DOHH2 (cell line): ENCODE measurements at regions not wholly inside any gene's neighbourhood (a gene's known extent, or its start where the extent isn't known, plus 50 kb on each side); places are given as distances from the start of the nearest gene placed in this dataset.

Experiments
- H3F3A ChIP-seq: fragments of 200-600 bp; sonication (generic), shearing (Covaris generic); 2 replicates; pipeline ENCODE4 v1.6.0; 2016; ENCODE audit warnings: antibody characterized with exemption, mild to moderate bottlenecking; ENCODE audit not compliant: control insufficient read depth, insufficient read depth
- H3K27ac ChIP-seq: fragments of 200-600 bp; sonication (generic); 2 replicates; pipeline ENCODE4 v1.5.1; 2014; ENCODE audit warnings: low read depth, mild to moderate bottlenecking, low read length, moderate library complexity
- H3K27me3 ChIP-seq: fragments of 200-600 bp; sonication (generic); 2 replicates; pipeline ENCODE4 v1.6.1; 2014; ENCODE audit warnings: mild to moderate bottlenecking, low read length, mixed read lengths; ENCODE audit not compliant: control insufficient read depth
- H3K36me3 ChIP-seq: fragments of 200-600 bp; sonication (generic); 2 replicates; pipeline ENCODE4 v1.6.1; 2014; ENCODE audit warnings: mild to moderate bottlenecking, low read length, moderate library complexity, mixed read lengths; ENCODE audit not compliant: control insufficient read depth
- H3K4me1 ChIP-seq: fragments of 200-600 bp; sonication (generic); 2 replicates; pipeline ENCODE4 v1.6.1; 2014; ENCODE audit warnings: mild to moderate bottlenecking, low read length, mixed read lengths; ENCODE audit not compliant: control insufficient read depth
- H3K4me2 ChIP-seq: fragments of 200-600 bp; sonication (generic); 2 replicates; pipeline ENCODE4 v1.6.0; 2014; ENCODE audit warnings: mild to moderate bottlenecking, low read length, moderate library complexity
- H3K4me3 ChIP-seq: fragments of 200-600 bp; sonication (generic); 2 replicates; pipeline ENCODE4 v1.5.1; 2014; ENCODE audit warnings: mild to moderate bottlenecking, low read length, mixed read lengths
- H3K79me2 ChIP-seq: fragments of 200-600 bp; sonication (generic); 2 replicates; pipeline ENCODE4 v1.6.1; 2014; ENCODE audit warnings: mild to moderate bottlenecking, low read length, mixed read lengths; ENCODE audit not compliant: control insufficient read depth
- H3K9me2 ChIP-seq: fragments of 200-600 bp; sonication (generic); replicated peaks from 2 replicates; pipeline ENCODE4 v1.6.1; 2014; ENCODE audit warnings: mild to moderate bottlenecking, low read length, mixed read lengths; ENCODE audit not compliant: control insufficient read depth
- H3K9me3 ChIP-seq: fragments of 200-600 bp; sonication (generic); 2 replicates; pipeline ENCODE4 v1.6.1; 2014; ENCODE audit warnings: antibody characterized with exemption, low read length, mixed read lengths; ENCODE audit not compliant: control insufficient read depth, insufficient read depth
- H4K20me1 ChIP-seq: fragments of 200-600 bp; sonication (generic); 2 replicates; pipeline ENCODE4 v1.6.0; 2014; ENCODE audit warnings: low read depth, mild to moderate bottlenecking, antibody characterized with exemption, low read length, moderate library complexity; ENCODE audit not compliant: control insufficient read depth, insufficient read depth
- EZH2phosphoT487 ChIP-seq: fragments of 200-600 bp; sonication (generic); IDR thresholded peaks from 2 replicates; pipeline ENCODE4 v1.6.1; 2017; ENCODE audit warnings: borderline replicate concordance, mild to moderate bottlenecking, antibody characterized with exemption, low read length, moderate library complexity, mixed read lengths
- TF ChIP-seq, protein P1 (sequence below): fragments of 200-600 bp; sonication (generic); IDR thresholded peaks from one replicate; pipeline ENCODE4 v1.5.1; 2014; ENCODE audit warnings: antibody characterized with exemption, mild to moderate bottlenecking, low read depth, low read length; ENCODE audit not compliant: poor library complexity, severe bottlenecking

DNA sequence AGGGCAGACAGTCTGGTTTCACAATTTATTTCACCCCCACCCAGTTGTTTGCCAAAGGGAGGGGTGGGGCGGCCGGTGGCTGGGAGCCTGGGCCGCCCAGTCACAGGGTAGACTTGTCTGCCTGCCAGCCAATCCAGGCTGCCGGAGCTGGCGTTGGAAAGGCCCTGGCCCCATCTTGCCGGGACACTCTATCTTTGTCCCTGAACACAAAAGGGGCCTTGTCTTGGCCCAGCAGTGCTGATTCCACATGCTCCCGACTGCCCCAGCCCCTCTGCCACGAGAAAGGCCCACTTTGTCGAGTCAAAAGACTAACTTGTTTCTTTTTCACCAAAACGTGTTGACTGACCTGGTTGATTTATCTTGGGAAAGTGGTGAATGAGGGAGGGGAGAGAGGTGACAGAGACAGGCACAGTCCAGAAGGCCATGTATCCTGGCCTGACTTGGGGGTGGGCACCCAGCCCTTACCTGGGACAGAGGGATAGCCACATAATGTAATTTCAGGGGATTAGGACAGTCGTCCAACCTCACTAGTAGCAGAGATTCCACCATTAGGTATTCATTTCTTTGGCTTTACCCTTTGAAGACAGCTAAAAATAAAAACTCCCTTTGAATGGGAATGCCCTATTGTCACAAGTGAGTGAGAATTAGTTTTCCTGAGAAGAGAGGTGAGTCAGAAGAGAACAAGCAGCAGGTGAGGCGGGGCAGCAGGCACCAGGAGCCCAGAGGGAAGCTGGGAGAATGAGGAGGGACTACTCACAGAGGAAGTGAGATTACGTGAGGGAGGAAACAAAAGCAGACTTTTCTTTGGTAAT lies 67.0 kb upstream of the SIRPA start:
- peaks cover 18% of the 10 kb centered on the region for H3K27me3 ChIP-seq
- H3F3A ChIP-seq: no peaks in the 10 kb centered on the region
- no peaks in the 10 kb centered on the region for H3K79me2 ChIP-seq
- no peak overlapping the region for H3K27ac ChIP-seq
- no peaks in the 10 kb centered on the region for H4K20me1 ChIP-seq
- H3K36me3 ChIP-seq: no peaks in the 10 kb centered on the region
- H3K9me3 ChIP-seq: no peaks in the 10 kb centered on the region
- H3K4me2 ChIP-seq: no peak overlapping the region
- H3K4me3 ChIP-seq: no peak overlapping the region
- no peak for TF ChIP-seq EZH2phosphoT487
- TF ChIP-seq, protein P1, sequence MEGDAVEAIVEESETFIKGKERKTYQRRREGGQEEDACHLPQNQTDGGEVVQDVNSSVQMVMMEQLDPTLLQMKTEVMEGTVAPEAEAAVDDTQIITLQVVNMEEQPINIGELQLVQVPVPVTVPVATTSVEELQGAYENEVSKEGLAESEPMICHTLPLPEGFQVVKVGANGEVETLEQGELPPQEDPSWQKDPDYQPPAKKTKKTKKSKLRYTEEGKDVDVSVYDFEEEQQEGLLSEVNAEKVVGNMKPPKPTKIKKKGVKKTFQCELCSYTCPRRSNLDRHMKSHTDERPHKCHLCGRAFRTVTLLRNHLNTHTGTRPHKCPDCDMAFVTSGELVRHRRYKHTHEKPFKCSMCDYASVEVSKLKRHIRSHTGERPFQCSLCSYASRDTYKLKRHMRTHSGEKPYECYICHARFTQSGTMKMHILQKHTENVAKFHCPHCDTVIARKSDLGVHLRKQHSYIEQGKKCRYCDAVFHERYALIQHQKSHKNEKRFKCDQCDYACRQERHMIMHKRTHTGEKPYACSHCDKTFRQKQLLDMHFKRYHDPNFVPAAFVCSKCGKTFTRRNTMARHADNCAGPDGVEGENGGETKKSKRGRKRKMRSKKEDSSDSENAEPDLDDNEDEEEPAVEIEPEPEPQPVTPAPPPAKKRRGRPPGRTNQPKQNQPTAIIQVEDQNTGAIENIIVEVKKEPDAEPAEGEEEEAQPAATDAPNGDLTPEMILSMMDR: no peak
- no peaks in the 10 kb centered on the region for H3K9me2 ChIP-seq
- no peaks in the 10 kb centered on the region for H3K4me1 ChIP-seq

DNA sequence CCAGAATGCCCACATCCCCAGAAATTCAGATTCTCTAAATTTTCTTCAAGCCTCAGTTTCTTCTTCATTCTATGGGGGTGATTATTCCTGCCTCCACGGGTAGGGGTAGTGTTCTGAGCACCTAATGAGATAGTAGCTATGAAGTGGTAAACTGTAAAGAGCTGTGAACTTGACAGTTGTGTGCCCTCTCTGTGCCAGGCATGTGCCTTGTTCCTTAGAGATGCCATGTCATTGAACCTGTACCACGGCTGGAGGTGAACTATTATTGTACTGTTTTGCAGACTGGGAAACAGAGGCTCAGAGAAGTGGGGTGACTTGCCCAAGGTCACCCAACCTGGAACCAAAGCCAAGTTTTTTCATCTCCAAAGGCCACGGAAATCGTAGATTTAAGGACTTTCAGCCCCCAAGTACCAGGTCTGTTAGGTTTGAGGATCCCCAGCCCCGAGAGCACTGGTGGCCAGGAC lies 67.7 kb upstream of the SIRPA start:
- no peak overlapping the region for H3K27ac ChIP-seq
- H3K4me2 ChIP-seq: no peak overlapping the region
- H3K4me3 ChIP-seq: no peak overlapping the region
- no peaks in the 10 kb centered on the region for H3K36me3 ChIP-seq
- H3F3A ChIP-seq: no peaks in the 10 kb centered on the region
- TF ChIP-seq, protein P1: no peak
- no peak for TF ChIP-seq EZH2phosphoT487
- no peaks in the 10 kb centered on the region for H3K9me3 ChIP-seq
- no peaks in the 10 kb centered on the region for H3K79me2 ChIP-seq
- no peaks in the 10 kb centered on the region for H3K4me1 ChIP-seq
- no peaks in the 10 kb centered on the region for H4K20me1 ChIP-seq
- H3K27me3 ChIP-seq: peaks cover 18% of the 10 kb centered on the region
- H3K9me2 ChIP-seq: no peaks in the 10 kb centered on the region

DNA sequence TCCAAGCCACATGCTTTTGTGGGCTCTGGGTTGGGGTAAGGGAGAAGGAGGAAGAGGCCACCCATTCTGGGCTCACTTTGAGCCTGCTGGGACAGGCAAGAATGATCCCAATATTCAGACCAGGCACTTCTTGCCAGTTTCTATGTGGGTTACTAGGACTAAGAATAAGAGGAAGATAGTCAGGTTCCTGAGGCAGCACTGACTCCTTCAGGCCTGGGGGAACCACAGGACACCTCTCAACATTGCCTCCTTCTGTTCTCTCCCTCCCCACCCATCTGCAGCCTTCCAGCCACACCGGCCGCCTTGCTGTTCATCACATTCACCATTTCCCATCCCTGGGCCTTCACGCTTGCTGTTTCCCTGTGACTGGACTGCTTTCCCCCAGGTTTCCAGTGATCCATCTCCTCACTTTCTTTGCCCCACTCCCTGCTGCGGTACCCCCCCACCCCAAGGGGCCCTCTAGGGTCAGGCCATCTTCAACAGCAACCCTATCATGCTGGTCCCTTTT lies 69.2 kb upstream of the SIRPA start:
- Histone ChIP-seq H3K36me3 (no peaks in the 10 kb centered on the region), H3K9me2 (no peaks in the 10 kb centered on the region), H3K27ac (no peak overlapping the region), H3K9me3 (peaks cover 5% of the 10 kb centered on the region; the same call in 1 of the 2 replicates), H3K79me2 (no peaks in the 10 kb centered on the region), H3K27me3 (peaks cover 12% of the 10 kb centered on the region), H3K4me3 (no peak overlapping the region), H4K20me1 (no peaks in the 10 kb centered on the region), H3K4me2 (no peak overlapping the region), H3K4me1 (no peaks in the 10 kb centered on the region), H3F3A (no peaks in the 10 kb centered on the region)
- TF ChIP-seq, protein P1: no peak
- TF ChIP-seq EZH2phosphoT487: no peak
